22Rv1 (cell line): ENCODE measurements at regions not wholly inside any gene's neighbourhood (a gene's known extent, or its start where the extent isn't known, plus 50 kb on each side); places are given as distances from the start of the nearest gene placed in this dataset.

Experiments used
- ZFX ChIP-seq: fragments of 450-650 bp; IDR thresholded peaks from 2 replicates; pipeline ENCODE4 v1.6.1; 2017; ENCODE audit warnings: antibody characterized with exemption, borderline replicate concordance
- TF ChIP-seq, protein P1 (sequence below): fragments of 450-650 bp; IDR thresholded peaks from 2 replicates; pipeline ENCODE4 v1.5.1; 2017; ENCODE audit warnings: mild to moderate bottlenecking

DNA sequence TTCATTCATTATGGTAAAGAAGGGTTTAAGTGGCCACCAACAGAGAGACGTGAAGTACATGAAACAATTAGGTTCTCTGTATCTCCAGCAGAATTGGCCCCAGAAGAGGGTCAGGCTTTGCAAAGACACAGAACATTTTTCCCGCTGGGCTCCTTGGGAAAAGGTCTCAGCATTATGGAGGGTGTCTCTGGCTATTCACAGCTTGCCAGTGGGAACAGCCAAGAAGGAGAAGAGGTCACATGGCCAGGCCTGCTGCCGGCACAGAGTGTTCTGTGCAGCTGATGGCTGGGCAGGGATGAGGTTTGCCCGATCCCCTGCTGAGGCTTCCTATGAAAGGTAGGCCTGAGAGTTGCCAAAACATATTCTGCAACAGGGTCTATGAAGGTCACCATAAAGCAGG, 77.8 kb upstream of the LPP start:
- TF ChIP-seq, protein P1, sequence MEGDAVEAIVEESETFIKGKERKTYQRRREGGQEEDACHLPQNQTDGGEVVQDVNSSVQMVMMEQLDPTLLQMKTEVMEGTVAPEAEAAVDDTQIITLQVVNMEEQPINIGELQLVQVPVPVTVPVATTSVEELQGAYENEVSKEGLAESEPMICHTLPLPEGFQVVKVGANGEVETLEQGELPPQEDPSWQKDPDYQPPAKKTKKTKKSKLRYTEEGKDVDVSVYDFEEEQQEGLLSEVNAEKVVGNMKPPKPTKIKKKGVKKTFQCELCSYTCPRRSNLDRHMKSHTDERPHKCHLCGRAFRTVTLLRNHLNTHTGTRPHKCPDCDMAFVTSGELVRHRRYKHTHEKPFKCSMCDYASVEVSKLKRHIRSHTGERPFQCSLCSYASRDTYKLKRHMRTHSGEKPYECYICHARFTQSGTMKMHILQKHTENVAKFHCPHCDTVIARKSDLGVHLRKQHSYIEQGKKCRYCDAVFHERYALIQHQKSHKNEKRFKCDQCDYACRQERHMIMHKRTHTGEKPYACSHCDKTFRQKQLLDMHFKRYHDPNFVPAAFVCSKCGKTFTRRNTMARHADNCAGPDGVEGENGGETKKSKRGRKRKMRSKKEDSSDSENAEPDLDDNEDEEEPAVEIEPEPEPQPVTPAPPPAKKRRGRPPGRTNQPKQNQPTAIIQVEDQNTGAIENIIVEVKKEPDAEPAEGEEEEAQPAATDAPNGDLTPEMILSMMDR, result no peak
- TF ChIP-seq ZFX, result no peak
